MM.1S (cell line): ENCODE measurements at regions not wholly inside any gene's neighbourhood (a gene's known extent, or its start where the extent isn't known, plus 50 kb on each side); places are given as distances from the start of the nearest gene placed in this dataset.

ENCODE experiments used
- EZH2 ChIP-seq: fragments of 300-600 bp; sonication (generic); optimal IDR thresholded peaks from 2 replicates; pipeline ENCODE3; 2017; ENCODE audit warnings: low read depth, mild to moderate bottlenecking, antibody characterized with exemption, low read length, mixed read lengths
- TF ChIP-seq, protein P1 (sequence below): fragments of 300-600 bp; sonication (generic); IDR thresholded peaks from 2 replicates; pipeline ENCODE4 v1.5.1; 2016; ENCODE audit warnings: antibody characterized with exemption, low read length, mixed read lengths

DNA sequence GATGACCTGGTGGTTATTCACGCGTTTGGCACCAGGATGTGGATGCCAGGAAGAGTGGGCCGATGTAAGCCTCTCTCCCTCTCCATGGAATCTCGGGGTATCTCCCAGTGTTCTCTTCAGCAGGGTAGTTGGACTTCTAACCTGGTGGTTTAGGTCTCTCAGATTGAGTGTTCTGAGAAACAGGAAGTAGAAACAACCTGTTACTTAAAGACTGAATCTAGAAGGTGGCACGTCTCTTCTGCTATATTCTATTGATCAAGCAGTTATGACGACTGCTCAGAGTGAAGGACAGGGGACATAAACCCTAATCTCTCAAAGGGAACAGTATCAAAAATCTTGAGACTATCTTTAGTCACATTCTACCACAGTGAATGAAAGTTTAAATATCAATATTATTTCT, 918.7 kb upstream of the PIK3C3 start:
- TF ChIP-seq, protein P1, sequence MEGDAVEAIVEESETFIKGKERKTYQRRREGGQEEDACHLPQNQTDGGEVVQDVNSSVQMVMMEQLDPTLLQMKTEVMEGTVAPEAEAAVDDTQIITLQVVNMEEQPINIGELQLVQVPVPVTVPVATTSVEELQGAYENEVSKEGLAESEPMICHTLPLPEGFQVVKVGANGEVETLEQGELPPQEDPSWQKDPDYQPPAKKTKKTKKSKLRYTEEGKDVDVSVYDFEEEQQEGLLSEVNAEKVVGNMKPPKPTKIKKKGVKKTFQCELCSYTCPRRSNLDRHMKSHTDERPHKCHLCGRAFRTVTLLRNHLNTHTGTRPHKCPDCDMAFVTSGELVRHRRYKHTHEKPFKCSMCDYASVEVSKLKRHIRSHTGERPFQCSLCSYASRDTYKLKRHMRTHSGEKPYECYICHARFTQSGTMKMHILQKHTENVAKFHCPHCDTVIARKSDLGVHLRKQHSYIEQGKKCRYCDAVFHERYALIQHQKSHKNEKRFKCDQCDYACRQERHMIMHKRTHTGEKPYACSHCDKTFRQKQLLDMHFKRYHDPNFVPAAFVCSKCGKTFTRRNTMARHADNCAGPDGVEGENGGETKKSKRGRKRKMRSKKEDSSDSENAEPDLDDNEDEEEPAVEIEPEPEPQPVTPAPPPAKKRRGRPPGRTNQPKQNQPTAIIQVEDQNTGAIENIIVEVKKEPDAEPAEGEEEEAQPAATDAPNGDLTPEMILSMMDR: no peak
- TF ChIP-seq EZH2: no peak
